Muscle of arm (tissue), 1 donor: ENCODE measurements at regions not wholly inside any gene's neighbourhood (a gene's known extent, or its start where the extent isn't known, plus 50 kb on each side); places are given as distances from the start of the nearest gene placed in this dataset.
A peak's percentile ranks its signal among the peaks of the same experiment; 100 is the strongest.

ENCODE experiments used
- DNase-seq: peaks from one replicate; pipeline ENCODE4 v3.0.0-alpha.2; 2013

- DNase-seq, result no peak
These were observed 519.1 kb downstream of the IQCM start for GRCh38 chr4:149296503-149296902.

GRCh38 chr4:149296084-149296483 lies 519.6 kb downstream of the IQCM start:
- DNase-seq, result no peak

DNA sequence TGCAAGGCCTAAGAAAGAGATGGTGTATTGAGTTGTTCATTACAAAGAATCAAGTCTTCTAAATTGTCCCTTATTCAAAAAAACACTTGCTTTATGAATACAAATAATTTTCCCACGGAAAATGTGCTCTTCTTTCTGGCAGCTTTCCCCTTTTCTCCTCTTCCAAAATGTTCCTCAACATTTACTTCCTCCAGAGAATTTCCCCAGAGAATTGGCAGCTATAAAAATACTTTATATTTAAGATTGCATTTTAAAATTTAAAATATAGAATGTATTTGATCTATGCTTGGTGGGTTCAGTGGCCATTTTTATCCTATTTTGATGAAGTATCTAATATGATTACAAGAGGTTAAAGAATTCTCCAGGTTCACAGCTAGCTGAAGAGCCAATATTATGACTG lies 521.0 kb downstream of the IQCM start:
- no peak for DNase-seq

DNA sequence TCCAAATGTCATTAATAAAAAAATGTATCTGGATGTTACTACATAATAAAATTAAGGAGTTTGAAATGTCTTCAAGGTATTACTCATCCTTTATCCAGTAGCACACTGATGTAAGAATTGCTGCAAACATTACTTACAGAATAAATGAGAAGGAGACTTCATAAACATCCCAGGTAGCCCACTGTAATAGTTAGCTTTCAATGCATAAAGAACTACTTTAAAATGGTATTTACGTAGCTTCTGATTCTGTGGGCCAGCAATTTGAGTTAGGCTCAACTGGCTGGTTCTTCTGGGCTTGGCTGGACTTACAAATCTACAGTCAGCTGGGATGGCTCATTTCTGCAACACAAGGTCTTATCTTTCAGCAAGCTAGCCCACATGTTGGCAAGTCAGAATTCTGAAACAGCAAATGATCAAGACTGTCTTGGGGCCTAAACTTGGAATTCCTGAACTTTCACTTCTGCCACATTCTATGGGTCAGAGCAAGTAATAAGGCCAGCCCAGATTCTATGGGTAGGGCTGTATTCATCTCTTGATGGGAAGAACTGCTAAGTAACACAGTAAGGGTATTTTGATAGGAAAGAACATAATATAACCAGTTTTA lies 522.5 kb downstream of the IQCM start:
- no peak for DNase-seq

GRCh38 chr4:149292425-149293007 lies 523.1 kb downstream of the IQCM start:
- peak; percentile 72 for DNase-seq

- DNase-seq, result peak; percentile 56
These were observed 524.2 kb downstream of the IQCM start for GRCh38 chr4:149291463-149291862.

DNA sequence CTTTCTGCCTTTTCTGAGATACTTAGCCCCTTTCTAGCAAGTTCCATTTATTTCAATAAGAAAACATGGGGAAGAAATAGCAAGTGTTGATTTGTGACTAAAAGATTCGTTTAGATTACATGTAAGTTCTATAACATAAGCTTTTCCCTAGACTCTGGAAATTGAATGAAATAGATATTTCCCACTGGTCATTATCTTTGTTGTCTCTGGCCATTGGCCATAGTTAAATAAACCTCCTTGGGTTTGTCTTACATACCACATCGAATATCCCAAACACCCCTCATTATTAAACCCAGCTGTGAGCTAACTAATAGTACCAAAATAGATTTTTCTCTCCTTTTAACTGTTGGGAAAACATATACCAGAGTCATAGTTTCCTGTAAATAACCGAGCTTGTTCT lies 534.8 kb downstream of the IQCM start:
- DNase-seq, result peak; percentile 41

GRCh38 chr4:149279776-149280175 lies 535.9 kb downstream of the IQCM start:
- DNase-seq, result peak; percentile 49

DNA sequence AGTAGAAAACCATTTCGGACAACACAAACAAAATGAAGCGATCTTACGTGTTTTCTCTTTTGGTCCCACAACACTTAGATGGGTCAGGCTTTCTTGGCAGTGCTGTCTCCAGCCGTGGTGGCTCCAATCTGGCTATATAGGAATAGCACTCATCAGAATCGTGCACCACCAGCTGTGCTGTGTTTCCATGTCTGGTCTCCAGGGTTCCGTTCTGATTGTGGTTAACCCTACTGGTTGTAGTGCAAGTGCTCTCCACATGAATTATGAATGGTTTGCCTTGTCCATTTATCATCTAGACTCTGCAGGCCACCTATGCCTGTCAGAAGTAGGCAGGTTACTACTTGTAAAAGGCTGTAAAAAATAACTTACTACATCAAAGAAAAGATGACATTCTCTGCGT lies 536.3 kb downstream of the IQCM start:
- DNase-seq, result no peak

GRCh38 chr4:149277705-149278104 lies 537.9 kb downstream of the IQCM start:
- DNase-seq, result peak; percentile 59

GRCh38 chr4:149269835-149270234 lies 545.8 kb downstream of the IQCM start:
- no peak for DNase-seq

GRCh38 chr4:149266301-149266700 lies 549.3 kb downstream of the IQCM start:
- DNase-seq, result no peak

- DNase-seq, result no peak
These were observed 550.0 kb downstream of the IQCM start for GRCh38 chr4:149265645-149266044.

DNA sequence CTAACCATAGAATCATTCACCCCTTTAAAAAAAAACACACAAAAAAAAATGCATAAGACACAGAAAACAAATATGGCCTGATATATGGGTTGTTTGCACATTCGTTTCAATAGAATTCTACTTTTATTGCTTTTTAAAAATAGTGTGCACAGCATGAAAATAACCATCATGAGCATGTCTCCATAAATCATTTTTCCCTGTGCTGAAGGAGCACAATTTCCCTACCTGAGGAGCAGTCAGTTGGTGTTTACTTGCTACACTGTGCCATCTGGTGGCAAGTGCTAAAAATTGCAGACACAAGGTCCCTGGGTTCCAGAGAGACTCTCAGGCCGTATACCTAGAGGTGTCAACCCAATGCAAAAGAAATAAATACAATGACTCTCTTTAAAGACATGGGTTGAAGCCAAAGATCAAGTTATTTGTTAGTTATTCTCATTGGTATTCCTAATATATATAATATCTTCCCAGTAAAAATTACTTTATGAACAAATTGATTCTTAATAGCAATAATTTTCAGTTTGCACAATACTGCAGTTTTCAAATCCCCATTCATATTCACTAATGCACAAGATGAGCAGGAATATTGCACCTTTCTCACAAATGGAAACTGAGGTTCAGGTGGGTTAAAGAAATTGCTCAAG lies 551.4 kb downstream of the IQCM start:
- no peak for DNase-seq

DNA sequence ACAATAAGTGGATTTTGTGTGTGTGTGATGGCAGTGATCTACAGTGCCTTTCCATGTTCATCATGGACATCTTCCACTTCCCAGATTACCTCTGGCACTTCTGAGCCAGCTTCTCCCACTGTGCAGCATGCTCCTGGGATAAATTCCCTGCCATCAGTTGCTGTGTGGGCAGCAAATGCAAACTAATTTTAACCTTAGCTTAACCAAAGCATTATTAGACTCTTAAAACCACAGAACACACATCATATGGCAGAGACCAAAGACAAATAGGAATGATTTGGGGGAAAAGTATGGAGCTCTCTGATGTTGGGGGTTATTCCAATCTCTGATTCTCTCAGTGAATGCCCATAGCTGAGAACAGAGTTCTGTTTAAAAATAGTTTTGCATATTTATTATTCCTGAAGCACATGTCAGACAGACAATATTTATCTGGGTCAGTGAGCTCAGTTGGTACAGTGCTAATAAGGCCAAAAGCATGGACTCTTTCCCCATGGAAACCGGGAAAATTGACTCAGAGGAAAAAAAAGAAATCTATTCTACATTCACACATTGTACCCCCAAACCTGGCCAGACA lies 567.4 kb downstream of the IQCM start:
- no peak for DNase-seq

DNA sequence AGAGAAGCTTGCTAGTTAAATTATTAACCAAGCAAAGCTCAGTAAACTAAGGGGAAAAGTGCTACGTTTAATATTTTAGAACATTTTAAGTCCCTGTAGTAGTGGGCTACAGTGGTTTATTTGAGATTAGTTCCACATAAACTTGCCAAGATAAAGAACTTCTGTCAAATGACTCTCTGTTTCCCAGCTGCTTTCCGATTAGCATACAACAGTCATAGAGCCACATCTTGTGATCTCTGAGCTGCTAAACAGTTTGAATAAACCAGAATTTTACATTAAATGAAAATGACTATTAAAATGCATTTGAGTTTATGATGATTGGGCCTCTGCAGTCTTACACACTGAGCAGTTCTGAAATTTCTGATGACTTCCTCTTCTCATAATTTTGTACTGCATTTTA lies 568.5 kb downstream of the IQCM start:
- DNase-seq, result no peak

DNA sequence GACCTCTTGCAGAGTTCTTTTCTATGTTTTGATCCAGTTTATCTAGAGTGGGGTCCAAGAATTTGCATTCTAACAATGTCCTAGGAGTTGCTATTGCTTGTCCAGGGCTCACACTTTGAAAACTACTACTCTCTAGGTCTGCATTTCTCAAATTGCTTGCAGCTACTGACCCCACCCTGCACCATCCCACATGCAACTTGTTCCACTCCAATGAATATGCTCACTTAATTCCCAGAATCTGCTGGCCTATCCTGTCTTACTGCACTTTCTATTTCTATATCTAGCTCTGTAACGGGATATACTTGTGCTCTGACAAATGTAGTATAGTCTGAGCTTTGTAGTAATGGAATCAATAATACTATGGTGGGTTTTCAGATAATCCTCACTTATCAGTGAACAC lies 570.3 kb downstream of the IQCM start:
- DNase-seq, result no peak

- DNase-seq, result no peak
These were observed 577.5 kb downstream of the IQCM start for GRCh38 chr4:149238097-149238496.

- DNase-seq, result no peak
These were observed 580.8 kb downstream of the IQCM start for GRCh38 chr4:149234798-149235197.

GRCh38 chr4:149223659-149224058 lies 592.0 kb downstream of the IQCM start:
- DNase-seq, result no peak

DNA sequence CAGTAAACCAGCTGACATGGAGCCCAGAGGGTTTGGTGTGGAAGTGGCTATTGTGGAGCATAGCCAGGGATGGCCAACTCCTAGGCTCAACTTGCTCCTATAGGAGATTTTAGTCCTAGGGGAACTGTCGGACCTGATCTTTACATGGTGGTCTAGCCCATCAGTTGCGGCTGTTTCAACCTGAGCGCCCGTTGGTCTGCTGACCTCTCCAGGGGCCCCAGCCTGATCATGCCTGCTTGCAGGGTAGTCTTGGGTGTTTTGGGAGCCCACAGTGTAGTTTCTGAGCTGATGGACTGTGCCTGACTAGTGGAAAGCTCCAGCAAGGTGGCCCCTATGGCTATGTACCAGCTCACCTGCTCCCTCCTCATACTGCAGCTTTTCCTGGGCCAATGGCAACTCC lies 597.0 kb downstream of the IQCM start:
- no peak for DNase-seq

DNA sequence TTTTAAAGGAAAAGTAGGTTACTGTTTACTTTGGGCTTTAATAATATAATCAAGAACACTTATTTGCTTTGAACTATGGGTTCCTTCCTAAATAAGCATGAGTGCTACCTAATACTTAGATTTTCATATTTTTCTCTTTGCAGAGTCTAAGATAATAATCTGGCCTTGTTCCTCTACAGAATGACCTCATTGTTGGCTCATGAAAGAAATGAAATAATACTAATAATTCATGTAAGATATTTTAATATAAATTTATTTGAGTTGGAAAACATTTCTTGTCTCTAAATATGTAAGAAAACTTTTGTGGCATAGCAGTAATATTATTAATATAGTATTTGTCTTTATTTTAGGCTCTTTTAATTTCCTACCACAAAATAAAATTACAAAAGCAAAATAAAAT lies 601.3 kb downstream of the IQCM start:
- DNase-seq, result peak; percentile 31

DNA sequence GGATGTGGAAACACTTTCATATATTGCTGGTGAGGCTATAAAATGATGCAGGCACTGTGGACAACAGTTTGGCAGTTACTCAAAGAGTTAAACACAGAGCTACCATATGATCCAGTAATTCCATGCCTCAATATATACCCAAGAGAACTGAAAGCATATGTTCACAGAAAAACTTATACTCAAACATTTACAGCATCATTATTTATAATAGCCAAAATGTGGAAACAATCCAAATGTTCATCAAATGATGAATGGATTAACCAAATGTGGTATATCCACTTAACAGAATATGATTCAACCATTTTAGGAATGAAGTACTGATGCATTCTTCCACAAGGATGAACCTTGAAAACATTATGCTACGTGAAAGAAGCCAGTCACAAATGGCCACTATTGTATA lies 603.8 kb downstream of the IQCM start:
- no peak for DNase-seq
